IMR-90 (cell line): ENCODE measurements at regions not wholly inside any gene's neighbourhood (a gene's known extent, or its start where the extent isn't known, plus 50 kb on each side); places are given as distances from the start of the nearest gene placed in this dataset.

Experiments
- ATAC-seq: fragments of 200-7000 bp; cut with Tn5 transposase; 2 replicates; pipeline ENCODE4 v1.9.1; 2020; ENCODE audit warnings: low read depth, mild to moderate bottlenecking, moderate library complexity
- BruUV-seq: library from RNA; stranded (reverse); fragments of 400-500 nt; replicated peaks from 2 replicates; lab custom pipeline; 2021; lab: Mats Ljungman, UMichigan
- CTCF ChIA-PET: fragments of 300-600 bp; formaldehyde crosslinking; extraction: SDS; loops from one replicate; lab custom pipeline; 2021; ENCODE audit warnings: antibody characterized with exemption; lab: Yijun Ruan, JAX
- POLR2A ChIA-PET: fragments of 300-600 bp; sonication (Branson Sonifier 250); formaldehyde crosslinking; loops from one replicate; lab custom pipeline; 2022; ENCODE audit warnings: antibody characterized with exemption; ENCODE audit not compliant: unreplicated experiment; lab: Charles Lee
- DNase-seq: peaks from one replicate; pipeline ENCODE4 v3.0.0; 2013
- H2AFZ ChIP-seq: replicated peaks from 2 replicates; pipeline ENCODE3; 2013; ENCODE audit warnings: low read length, mild to moderate bottlenecking; ENCODE audit not compliant: poor library complexity
- H2AK5ac ChIP-seq: 2 replicates; pipeline ENCODE4 v1.6.1; 2013; ENCODE audit warnings: low read depth, low read length, inconsistent platforms
- H2AK9ac ChIP-seq: replicated peaks from 2 replicates; pipeline ENCODE3; 2013; ENCODE audit warnings: mild to moderate bottlenecking, low read depth, low read length, moderate library complexity; ENCODE audit not compliant: poor library complexity
- H2BK120ac ChIP-seq: 2 replicates; pipeline ENCODE4 v1.6.1; 2013; ENCODE audit warnings: low read depth, low read length, inconsistent platforms
- H2BK15ac ChIP-seq: 3 replicates; pipeline ENCODE4 v1.6.1; 2013; ENCODE audit warnings: low read depth, low read length, inconsistent platforms
- H2BK20ac ChIP-seq: 2 replicates; pipeline ENCODE4 v1.6.1; 2013; ENCODE audit warnings: low read depth, mild to moderate bottlenecking, inconsistent platforms, low read length, moderate library complexity
- H2BK5ac ChIP-seq: 2 replicates; pipeline ENCODE4 v1.6.1; 2013; ENCODE audit warnings: mild to moderate bottlenecking, low read depth, low read length, inconsistent platforms; ENCODE audit not compliant: poor library complexity, severe bottlenecking
- H3K14ac ChIP-seq: replicated peaks from 2 replicates; pipeline ENCODE4 v1.6.1; 2013; ENCODE audit warnings: low read depth, low read length, inconsistent platforms
- H3K18ac ChIP-seq: 2 replicates; pipeline ENCODE4 v1.6.1; 2013; ENCODE audit warnings: low read depth, low read length, control low read depth
- H3K23ac ChIP-seq: 2 replicates; pipeline ENCODE4 v1.6.1; 2013; ENCODE audit warnings: low read depth, low read length, inconsistent platforms
- H3K27ac ChIP-seq: 2 replicates; pipeline ENCODE4 v1.5.1; 2013; ENCODE audit warnings: mild to moderate bottlenecking, control low read depth, low read length; ENCODE audit not compliant: insufficient read depth
- H3K27me3 ChIP-seq: 2 replicates; pipeline ENCODE4 v1.6.1; 2013; ENCODE audit warnings: low read length; ENCODE audit not compliant: control insufficient read depth, insufficient read depth
- H3K36me3 ChIP-seq: 2 replicates; pipeline ENCODE4 v1.6.1; 2013; ENCODE audit warnings: low read length, mixed read lengths; ENCODE audit not compliant: control insufficient read depth, insufficient read depth
- H3K4ac ChIP-seq: 2 replicates; pipeline ENCODE4 v1.6.1; 2013; ENCODE audit warnings: low read depth, low read length, inconsistent platforms
- H3K4me1 ChIP-seq: 2 replicates; pipeline ENCODE4 v1.6.1; 2013; ENCODE audit warnings: low read length, mixed read lengths; ENCODE audit not compliant: control insufficient read depth, insufficient read depth
- H3K4me2 ChIP-seq: 2 replicates; pipeline ENCODE4 v1.6.1; 2013; ENCODE audit warnings: low read depth, mild to moderate bottlenecking, control low read depth, low read length, moderate library complexity
- H3K4me3 ChIP-seq: 2 replicates; pipeline ENCODE4 v1.5.1; 2013; ENCODE audit warnings: low read depth, mild to moderate bottlenecking, control low read depth, low read length, moderate library complexity; ENCODE audit not compliant: insufficient read depth
- H3K56ac ChIP-seq: 2 replicates; pipeline ENCODE4 v1.6.1; 2013; ENCODE audit warnings: low read length, inconsistent platforms; ENCODE audit not compliant: insufficient read depth; ENCODE audit errors: extremely low read depth
- H3K79me1 ChIP-seq, 2 experiments: 2 replicates each; pipeline ENCODE4 v1.6.1; 2013; ENCODE audit warnings: low read length in 2 of 2, inconsistent platforms in 1 of 2, low read depth in 1 of 2
- H3K9ac ChIP-seq: 2 replicates; pipeline ENCODE4 v1.6.1; 2013; ENCODE audit warnings: low read depth, low read length, control low read depth
- H3K9me1 ChIP-seq: 2 replicates; pipeline ENCODE4 v1.6.1; 2013; ENCODE audit warnings: low read length, inconsistent platforms; ENCODE audit not compliant: insufficient read depth
- H3K9me3 ChIP-seq: 2 replicates; pipeline ENCODE4 v1.6.1; 2013; ENCODE audit warnings: low read length; ENCODE audit not compliant: control insufficient read depth, insufficient read depth
- H4K20me1 ChIP-seq: 2 replicates; pipeline ENCODE4 v1.6.1; 2013; ENCODE audit warnings: low read length, inconsistent platforms; ENCODE audit not compliant: insufficient read depth
- H4K5ac ChIP-seq: 2 replicates; pipeline ENCODE4 v1.6.1; 2013; ENCODE audit warnings: mild to moderate bottlenecking, low read depth, low read length, control low read depth
- H4K8ac ChIP-seq, 2 experiments: 2 replicates each; pipeline ENCODE4 v1.6.1; 2013; ENCODE audit warnings: low read depth in 2 of 2, low read length in 2 of 2, control low read depth in 1 of 2, inconsistent platforms in 1 of 2
- H4K91ac ChIP-seq: 2 replicates; pipeline ENCODE4 v1.6.1; 2013; ENCODE audit warnings: low read depth, low read length, inconsistent platforms; ENCODE audit not compliant: insufficient read depth
- BHLHE40 ChIP-seq: fragments of 150-350 bp; IDR thresholded peaks from 2 replicates; pipeline ENCODE4 v1.6.1; 2016; ENCODE audit warnings: mild to moderate bottlenecking, low read depth, low read length
- CEBPB ChIP-seq: IDR thresholded peaks from 2 replicates; pipeline ENCODE4 v1.6.1; 2012; ENCODE audit warnings: low read depth, low read length, improper control_type of control experiment
- CHD1 ChIP-seq: IDR thresholded peaks from 2 replicates; pipeline ENCODE4 v1.6.1; 2012; ENCODE audit warnings: low read depth, low read length, improper control_type of control experiment
- CTCF ChIP-seq: conservative IDR thresholded peaks from 2 replicates; pipeline ENCODE4 v1.5.1; 2012; ENCODE audit warnings: mild to moderate bottlenecking, low read depth, low read length, improper control_type of control experiment
- ELK1 ChIP-seq: fragments of 150-350 bp; IDR thresholded peaks from 2 replicates; pipeline ENCODE4 v1.6.1; 2016; ENCODE audit warnings: low read depth, mild to moderate bottlenecking, low read length, moderate library complexity, borderline replicate concordance
- FOS ChIP-seq: fragments of 150-350 bp; IDR thresholded peaks from 2 replicates; pipeline ENCODE4 v1.6.1; 2016; ENCODE audit warnings: low read depth, low read length
- MAFK ChIP-seq: IDR thresholded peaks from 2 replicates; pipeline ENCODE4 v1.6.1; 2012; ENCODE audit warnings: low read depth, low read length, improper control_type of control experiment
- MAZ ChIP-seq: IDR thresholded peaks from 2 replicates; pipeline ENCODE4 v1.6.1; 2012; ENCODE audit warnings: low read depth, mild to moderate bottlenecking, low read length, improper control_type of control experiment, moderate library complexity, borderline replicate concordance
- MXI1 ChIP-seq: IDR thresholded peaks from 2 replicates; pipeline ENCODE4 v1.6.1; 2012; ENCODE audit warnings: low read depth, mild to moderate bottlenecking, low read length, moderate library complexity, borderline replicate concordance
- NFE2L2 ChIP-seq: fragments of 150-350 bp; IDR thresholded peaks from 2 replicates; pipeline ENCODE4 v1.6.1; 2016; ENCODE audit warnings: low read depth, mild to moderate bottlenecking, low read length
- POLR2A ChIP-seq: IDR thresholded peaks from 2 replicates; pipeline ENCODE4 v1.6.1; 2012; ENCODE audit warnings: mild to moderate bottlenecking, low read depth, low read length
- RAD21 ChIP-seq: IDR thresholded peaks from 2 replicates; pipeline ENCODE4 v1.6.1; 2012; ENCODE audit warnings: low read length, improper control_type of control experiment
- RCOR1 ChIP-seq: IDR thresholded peaks from 2 replicates; pipeline ENCODE4 v1.6.1; 2012; ENCODE audit warnings: mild to moderate bottlenecking, low read length, improper control_type of control experiment; ENCODE audit not compliant: insufficient replicate concordance
- RFX5 ChIP-seq: IDR thresholded peaks from 2 replicates; pipeline ENCODE4 v1.8.0; 2012; ENCODE audit warnings: low read depth, mild to moderate bottlenecking, low read length, moderate library complexity
- SMC3 ChIP-seq: fragments of 150-350 bp; IDR thresholded peaks from 2 replicates; pipeline ENCODE4 v1.6.1; 2016; ENCODE audit warnings: low read depth, mild to moderate bottlenecking, antibody characterized with exemption, low read length, moderate library complexity
- USF2 ChIP-seq: fragments of 150-350 bp; IDR thresholded peaks from 2 replicates; pipeline ENCODE4 v1.6.1; 2017; ENCODE audit warnings: mild to moderate bottlenecking, antibody characterized with exemption, low read length, low read depth
- WGBS, 2 experiments: methylation state at CpG; one replicate each; pipeline versions ENCODE4 v1.1.5 to v1.1.7; 2013; ENCODE audit warnings: missing lambda C conversion rate in 2 of 2; ENCODE audit not compliant: insufficient read length in 1 of 2; ENCODE audit errors: extremely low coverage in 2 of 2; 5-methylcytosine and 5-hydroxymethylcytosine counted together
- dilution Hi-C: fragments of 300-500 bp; cut with HindIII; formaldehyde crosslinking; loops from one replicate; pipeline ENCODE4 v1.14.3; 2018; ENCODE audit warnings: low sequenced_read_pairs; ENCODE audit not compliant: unreplicated experiment
- in situ Hi-C: fragments of 300-500 bp; cut with MboI; formaldehyde crosslinking; loops from 3 replicates; pipeline ENCODE4 v1.14.3; 2019; ENCODE audit warnings: low sequenced_read_pairs, inconsistent platforms, mixed read lengths
- intact Hi-C: fragments of 100-400 bp; cut with micrococcal nuclease; formaldehyde crosslinking; loops from 2 replicates; pipeline ENCODE4 v1.10.0; 2022

- ATAC-seq: no peak
- no peak overlapping the region for H3K14ac ChIP-seq
- no peak overlapping the region for H3K18ac ChIP-seq
- H3K27ac ChIP-seq: no peak overlapping the region
- no peaks in the 10 kb centered on the region for H3K4me1 ChIP-seq
- no peak overlapping the region for H2BK5ac ChIP-seq
- H2BK120ac ChIP-seq: no peak overlapping the region
- H3K4ac ChIP-seq: no peak overlapping the region
- H3K9me3 ChIP-seq: peaks cover 3% of the 10 kb centered on the region; the same call in 1 of the 2 replicates
- intact Hi-C loops: no loop called here
- no peak overlapping the region for H2AK9ac ChIP-seq
- in situ Hi-C loops: no loop called here
- H4K5ac ChIP-seq: no peak overlapping the region
- no peak overlapping the region for H2AK5ac ChIP-seq
- WGBS, 2 experiments: no CpG with 5 or more reads among the region's 1 CpG
- H3K9ac ChIP-seq: no peak overlapping the region
- ChIA-PET POLR2A (no interaction called here), CTCF (no interaction called here)
- H3K23ac ChIP-seq: no peak overlapping the region
- no TSS peak for BruUV-seq
- no peak for DNase-seq
- H2BK20ac ChIP-seq: no peak overlapping the region
- no peak overlapping the region for H2AFZ ChIP-seq
- dilution Hi-C loops: no loop called here
- no peak overlapping the region for H4K91ac ChIP-seq
- H3K27me3 ChIP-seq: no peaks in the 10 kb centered on the region; the same call in 1 of the 2 replicates
- no peaks in the 10 kb centered on the region for H3K36me3 ChIP-seq
- H4K8ac ChIP-seq: no peak overlapping the region
- TF ChIP-seq FOS: no peak
- TF ChIP-seq RAD21: no peak
- TF ChIP-seq ELK1: no peak
- TF ChIP-seq CHD1: no peak
- TF ChIP-seq CTCF: no peak
- no peak for TF ChIP-seq MXI1
- TF ChIP-seq POLR2A: no peak
- TF ChIP-seq NFE2L2: no peak
- TF ChIP-seq USF2: no peak
- no peak for TF ChIP-seq RCOR1
- TF ChIP-seq BHLHE40: no peak
- no peak for TF ChIP-seq RFX5
- TF ChIP-seq MAZ: no peak
- no peak for TF ChIP-seq SMC3
- no peak for TF ChIP-seq CEBPB
- TF ChIP-seq MAFK: no peak
- no peaks in the 10 kb centered on the region for H4K20me1 ChIP-seq
- H3K56ac ChIP-seq: no peak overlapping the region
- H3K4me3 ChIP-seq: no peak overlapping the region
- no peaks in the 10 kb centered on the region for H3K9me1 ChIP-seq
- H3K4me2 ChIP-seq: no peak overlapping the region
- H2BK15ac ChIP-seq: no peak overlapping the region
- no peaks in the 10 kb centered on the region for H3K79me1 ChIP-seq
Measured at GRCh38 chr1:99429754-99430153, 165.5 kb downstream of the PLPPR4 start.
